Myocyte (in vitro differentiated cells): ENCODE measurements at regions not wholly inside any gene's neighbourhood (a gene's known extent, or its start where the extent isn't known, plus 50 kb on each side); places are given as distances from the start of the nearest gene placed in this dataset.
"Not testable (repeated sequence)": the region's sequence is repeated elsewhere in the genome, so short reads cannot be mapped to it uniquely, and the experiment has no call there.

ENCODE experiments used
- DNase-seq: peaks from one replicate; pipeline ENCODE4 v3.0.0-alpha.2; 2012; ENCODE audit warnings: low read depth

- not testable (repeated sequence) for DNase-seq
Measured at GRCh38 chr2:85969367-85969766, 80.6 kb upstream of the ST3GAL5 start.

DNA sequence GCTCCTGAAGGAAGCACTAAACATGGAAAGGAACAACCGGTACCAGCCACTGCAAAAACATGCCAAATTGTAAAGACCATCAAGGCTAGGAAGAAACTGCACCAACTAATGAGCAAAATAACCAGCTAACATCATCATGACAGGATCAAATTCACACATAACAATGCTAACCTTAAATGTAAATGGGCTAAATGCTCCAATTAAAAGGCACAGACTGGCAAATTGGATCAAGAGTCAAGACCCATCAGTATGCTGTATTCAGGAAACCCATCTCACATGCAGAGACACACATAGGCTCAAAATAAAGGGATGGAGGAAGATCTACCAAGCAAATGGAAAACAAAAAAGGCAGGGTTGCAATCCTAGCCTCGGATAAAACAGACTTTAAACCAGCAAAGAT, 77.0 kb upstream of the ST3GAL5 start:
- not testable (repeated sequence) for DNase-seq

- DNase-seq, result not testable (repeated sequence)
Measured at GRCh38 chr2:85963747-85964418, 75.1 kb upstream of the ST3GAL5 start.

GRCh38 chr2:85963068-85963467, 74.3 kb upstream of the ST3GAL5 start:
- no peak for DNase-seq

DNA sequence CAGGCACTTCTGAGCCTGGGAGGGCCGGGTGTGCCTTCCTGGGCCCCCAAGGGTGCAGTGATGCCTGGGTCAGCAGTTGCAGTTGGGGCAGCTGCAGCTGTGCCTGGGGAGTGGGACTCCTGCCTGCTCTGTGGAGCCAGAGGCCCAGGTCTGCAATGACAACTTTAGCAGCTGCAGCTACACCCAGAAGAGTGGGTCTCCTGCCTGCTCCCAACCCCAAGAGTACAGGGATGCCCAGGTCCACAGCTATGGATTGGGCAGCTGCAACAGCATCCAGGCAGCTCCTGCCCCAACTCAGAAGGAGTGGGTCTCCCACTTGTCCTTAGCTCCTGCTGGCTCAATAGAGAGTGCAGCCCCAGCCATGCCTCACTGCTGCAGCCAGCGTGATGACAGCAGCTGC, 73.0 kb upstream of the ST3GAL5 start:
- DNase-seq, result no peak

DNA sequence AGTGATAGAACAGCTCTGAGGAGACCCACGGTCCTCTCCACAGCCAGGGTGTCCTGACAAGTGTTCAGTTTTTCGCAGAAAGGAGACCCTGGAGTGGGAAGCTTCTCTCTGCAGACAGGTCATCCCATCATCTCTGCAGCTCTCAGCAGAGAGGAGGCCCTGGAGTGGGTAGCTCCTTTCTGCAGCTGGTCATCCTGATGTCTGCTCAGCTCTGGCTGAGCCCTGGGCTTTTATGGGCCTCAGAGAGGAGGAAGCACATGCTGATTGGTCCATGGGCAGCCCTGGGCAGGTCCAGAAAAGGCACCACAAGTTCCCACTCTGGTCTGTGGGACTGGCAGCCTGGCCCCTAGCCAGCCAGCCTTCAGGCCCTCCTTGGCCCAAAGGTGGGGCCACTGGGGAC, 72.3 kb upstream of the ST3GAL5 start:
- no peak for DNase-seq

DNA sequence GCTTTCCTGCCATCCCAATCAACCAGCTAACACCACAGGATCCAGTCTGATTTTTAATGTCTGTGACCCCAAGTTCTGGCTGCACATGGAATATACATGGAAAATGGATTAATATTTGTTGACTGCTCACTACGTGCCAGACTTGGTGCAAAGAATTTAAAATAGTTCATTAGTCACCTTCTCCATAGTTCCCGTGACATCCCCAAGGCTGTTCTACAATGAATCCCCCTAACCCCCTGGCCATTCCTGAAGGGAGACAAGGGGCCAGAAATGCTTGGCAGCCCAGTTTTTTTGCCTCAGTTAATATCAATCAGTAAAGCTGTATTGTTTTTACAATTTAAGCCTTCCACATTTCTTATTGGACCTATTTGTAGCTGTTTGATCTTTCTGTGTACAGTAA, 71.0 kb upstream of the ST3GAL5 start:
- no peak for DNase-seq

- DNase-seq, result no peak
Measured at GRCh38 chr2:85959185-85959584, 70.4 kb upstream of the ST3GAL5 start.

DNA sequence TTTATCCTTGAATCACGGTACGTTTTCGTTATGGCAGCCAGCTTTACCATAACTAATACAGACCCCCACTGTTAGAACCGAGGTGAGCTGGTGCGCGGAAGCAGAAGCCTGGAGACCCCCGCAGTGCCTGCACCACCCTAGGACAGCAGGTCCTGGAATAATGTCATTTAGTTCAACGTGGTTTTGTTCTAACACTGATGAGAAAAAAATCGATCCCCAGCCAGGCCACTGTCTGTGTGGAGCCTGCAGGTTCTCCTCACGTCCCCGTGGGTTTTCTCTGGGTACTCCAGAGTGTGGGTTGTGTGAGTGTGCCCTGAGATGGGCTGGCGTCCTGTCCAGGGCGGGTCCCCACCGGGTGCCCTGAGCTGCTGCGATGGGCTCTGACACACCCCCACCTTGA, 69.9 kb upstream of the ST3GAL5 start:
- no peak for DNase-seq

DNA sequence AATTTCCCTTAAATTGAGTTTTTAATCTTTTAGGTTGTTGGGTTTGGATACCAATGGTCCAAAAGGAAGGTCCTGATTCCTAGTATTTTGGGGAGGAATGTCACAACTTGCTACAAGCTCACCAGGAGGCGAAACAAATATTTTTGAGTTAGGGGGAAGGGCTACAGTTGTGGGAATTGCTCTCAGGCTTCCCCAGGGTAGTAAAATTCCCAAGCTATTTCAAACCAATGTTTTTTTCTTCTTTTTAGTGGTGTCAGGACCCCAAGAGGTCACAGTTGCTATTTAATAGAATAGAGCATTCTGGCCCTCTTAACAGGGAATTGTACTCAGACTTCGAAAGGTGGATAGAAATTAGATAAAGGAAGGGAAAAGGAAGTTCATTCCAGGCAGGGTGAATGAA, 68.5 kb upstream of the ST3GAL5 start:
- DNase-seq, result no peak

GRCh38 chr2:85956646-85957039, 67.9 kb upstream of the ST3GAL5 start:
- peak; percentile 74 for DNase-seq

DNA sequence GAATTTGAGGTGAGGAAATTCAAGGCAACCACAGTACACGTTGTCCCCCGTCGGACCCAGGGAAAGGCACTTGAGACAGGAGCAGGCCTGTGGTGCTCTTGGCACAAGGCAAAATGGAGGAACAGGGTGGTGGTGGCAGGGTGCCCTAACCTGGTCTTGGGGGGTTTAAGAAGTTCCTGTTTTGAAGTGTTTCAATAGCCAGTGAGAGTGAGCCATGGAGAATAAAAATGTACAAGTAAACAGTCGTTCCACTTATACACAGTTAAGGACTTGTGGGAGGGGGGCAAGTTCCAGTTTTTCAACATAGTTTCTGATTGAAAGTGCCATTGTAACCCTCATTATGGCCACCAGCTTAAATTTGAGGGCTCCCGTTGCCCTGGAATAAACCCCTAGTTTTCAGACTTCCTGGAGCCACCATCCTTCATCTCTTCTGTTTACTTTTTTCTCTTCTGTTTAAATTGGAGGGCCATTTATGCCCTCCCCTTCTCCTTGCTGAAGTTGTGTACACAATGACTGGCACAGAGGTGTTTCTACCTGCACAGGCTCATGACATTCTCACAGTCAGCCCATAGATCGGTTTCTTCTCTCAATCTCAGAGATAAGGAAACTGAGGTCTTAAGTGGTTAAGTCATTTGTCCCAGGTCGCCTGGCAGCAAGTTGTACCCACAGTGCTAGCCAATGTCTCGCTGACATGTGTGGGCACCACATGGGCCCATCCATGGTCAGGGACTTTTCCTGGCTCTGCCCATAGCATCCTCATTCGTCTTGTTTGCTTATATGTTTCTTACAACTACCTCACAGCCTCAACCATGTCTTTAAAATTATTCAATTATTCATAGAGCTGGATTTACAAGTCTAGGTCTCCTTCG, 66.0 kb upstream of the ST3GAL5 start:
- DNase-seq, result no peak

DNA sequence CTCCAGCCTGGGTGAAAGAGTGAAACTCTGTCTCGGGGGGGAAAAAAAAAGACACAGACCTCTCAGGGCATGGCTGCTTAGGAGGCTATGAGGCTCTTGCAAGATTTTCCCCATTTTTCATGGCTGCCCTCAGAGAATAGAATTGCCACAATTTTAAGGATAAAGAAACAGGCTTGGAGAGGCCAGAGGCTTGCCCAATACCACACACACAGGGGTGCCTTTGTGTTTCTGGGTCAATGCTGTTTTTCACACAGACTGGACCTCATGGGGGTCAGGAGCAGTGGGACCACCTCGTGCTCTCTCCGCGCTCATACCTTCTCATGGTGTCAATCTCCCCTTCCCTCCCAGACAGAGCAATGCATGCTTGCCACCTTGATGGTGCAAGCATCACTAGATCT, 65.4 kb upstream of the ST3GAL5 start:
- DNase-seq, result no peak

DNA sequence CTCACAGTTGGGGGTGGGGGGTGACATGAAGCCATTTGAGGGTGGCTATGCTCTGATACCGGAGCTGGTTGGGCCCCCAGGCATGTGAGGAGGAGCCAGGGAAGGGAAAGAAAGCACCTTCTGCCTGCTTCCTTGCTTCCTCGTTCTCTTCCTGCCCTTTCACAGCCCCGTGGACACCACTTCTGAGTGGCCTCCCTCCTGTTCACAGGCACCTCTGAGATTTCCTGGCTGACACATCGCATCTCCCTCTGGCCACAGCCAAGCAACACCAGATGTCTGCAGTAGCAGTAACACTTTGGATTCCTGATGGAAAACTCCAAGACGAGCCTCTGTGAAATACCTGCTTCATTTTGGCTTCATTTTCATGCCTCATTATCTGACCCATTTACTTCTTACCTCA, 64.7 kb upstream of the ST3GAL5 start:
- no peak for DNase-seq

GRCh38 chr2:85952196-85952734, 63.5 kb upstream of the ST3GAL5 start:
- no peak for DNase-seq

GRCh38 chr2:85951351-85952067, 62.7 kb upstream of the ST3GAL5 start:
- no peak for DNase-seq

DNA sequence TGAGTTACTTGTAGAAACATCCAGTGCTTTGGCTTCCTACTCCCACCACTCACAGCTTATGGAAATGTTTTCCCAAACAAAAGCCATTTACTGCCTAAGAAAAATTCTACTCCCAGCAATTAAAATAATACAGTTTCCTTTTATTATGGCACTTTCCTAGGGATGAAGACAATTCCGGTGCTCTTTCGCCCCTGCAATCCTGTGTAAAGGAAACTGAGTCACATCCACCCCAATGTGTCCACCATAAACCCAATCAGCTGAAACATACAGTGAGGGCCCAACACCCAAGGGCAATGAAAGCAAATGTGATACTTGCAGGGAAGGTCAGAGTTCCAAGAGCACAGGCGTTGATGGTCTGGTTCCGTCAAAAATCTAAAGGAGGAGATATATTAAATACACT, 62.0 kb upstream of the ST3GAL5 start:
- DNase-seq, result no peak

- no peak for DNase-seq
Measured at GRCh38 chr2:85949280-85949679, 60.5 kb upstream of the ST3GAL5 start.

GRCh38 chr2:85947593-85947992, 58.8 kb upstream of the ST3GAL5 start:
- DNase-seq, result no peak

GRCh38 chr2:85945586-85945985, 56.8 kb upstream of the ST3GAL5 start:
- DNase-seq, result peak; percentile 25

GRCh38 chr2:85945172-85945571, 56.4 kb upstream of the ST3GAL5 start:
- DNase-seq, result no peak
